SK-N-SH treated with all-trans-retinoic acid at 6 μM for 48 hours (cell line): ENCODE measurements at regions not wholly inside any gene's neighbourhood (a gene's known extent, or its start where the extent isn't known, plus 50 kb on each side); places are given as distances from the start of the nearest gene placed in this dataset.

Experiments
- PATZ1 ChIP-seq: fragments of 250-450 bp; sonication (Bioruptor Pico); IDR thresholded peaks from 2 replicates; pipeline ENCODE4 v1.8.0; 2020; ENCODE audit warnings: mild to moderate bottlenecking, moderate library complexity, borderline replicate concordance
- ZC3H10 ChIP-seq: fragments of 250-450 bp; sonication (Bioruptor Pico); IDR thresholded peaks from 2 replicates; pipeline ENCODE4 v1.5.1; 2021; ENCODE audit warnings: mild to moderate bottlenecking, moderate library complexity
- ZNF8 ChIP-seq: fragments of 450-650 bp; formaldehyde crosslinking; IDR thresholded peaks from 2 replicates; pipeline ENCODE4 v1.5.0; 2020; ENCODE audit warnings: mild to moderate bottlenecking, moderate library complexity

GRCh38 chr15:85886309-85886811 is 91.6 kb upstream of the KLHL25 start:
- no peak for TF ChIP-seq ZC3H10 (CRISPR knock-in tag)
- TF ChIP-seq ZNF8 (CRISPR knock-in tag) = no peak
- TF ChIP-seq PATZ1 (CRISPR knock-in tag) = no peak
